HG03095 (cell line): ENCODE measurements at regions not wholly inside any gene's neighbourhood (a gene's known extent, or its start where the extent isn't known, plus 50 kb on each side); places are given as distances from the start of the nearest gene placed in this dataset.

ENCODE experiments used
- ATAC-seq: cut with Tn5 transposase; IDR thresholded peaks from one replicate; pipeline ENCODE4 v1.9.1; 2021; ENCODE audit warnings: moderate library complexity; ENCODE audit not compliant: unreplicated experiment

GRCh38 chr6:26280407-26280806 lies 84.6 kb upstream of the BTN3A2 start:
- ATAC-seq = no peak

GRCh38 chr6:26284537-26285142 lies 80.4 kb upstream of the BTN3A2 start:
- no peak for ATAC-seq

GRCh38 chr6:26285143-26286134 lies 79.6 kb upstream of the BTN3A2 start:
- peak; percentile 65 for ATAC-seq

GRCh38 chr6:26286168-26286877 lies 78.7 kb upstream of the BTN3A2 start:
- no peak for ATAC-seq

GRCh38 chr6:26288155-26288554 lies 76.8 kb upstream of the BTN3A2 start:
- no peak for ATAC-seq

- ATAC-seq = no peak
Measured at GRCh38 chr6:26290941-26291340, 74.1 kb upstream of the BTN3A2 start.

GRCh38 chr6:26292709-26293108 lies 72.3 kb upstream of the BTN3A2 start:
- no peak for ATAC-seq

GRCh38 chr6:26294302-26294701 lies 70.7 kb upstream of the BTN3A2 start:
- no peak for ATAC-seq

GRCh38 chr6:26295691-26296555 lies 69.1 kb upstream of the BTN3A2 start:
- no peak for ATAC-seq

GRCh38 chr6:26296556-26296856 lies 68.5 kb upstream of the BTN3A2 start:
- ATAC-seq = no peak

- ATAC-seq = no peak
Measured at GRCh38 chr6:26296857-26297648, 67.9 kb upstream of the BTN3A2 start.

- ATAC-seq = no peak
Measured at GRCh38 chr6:26299286-26300042, 65.5 kb upstream of the BTN3A2 start.

GRCh38 chr6:26300043-26300331 lies 65.0 kb upstream of the BTN3A2 start:
- ATAC-seq = no peak

GRCh38 chr6:26300359-26300758 lies 64.6 kb upstream of the BTN3A2 start:
- ATAC-seq = no peak

- no peak for ATAC-seq
Measured at GRCh38 chr6:26300828-26301227, 64.2 kb upstream of the BTN3A2 start.

GRCh38 chr6:26301638-26302037 lies 63.4 kb upstream of the BTN3A2 start:
- ATAC-seq = no peak

- no peak for ATAC-seq
Measured at GRCh38 chr6:26302941-26303559, 61.9 kb upstream of the BTN3A2 start.

- no peak for ATAC-seq
Measured at GRCh38 chr6:26304213-26304796, 60.7 kb upstream of the BTN3A2 start.
